Adrenal gland (tissue), 5 donors: ENCODE measurements at regions not wholly inside any gene's neighbourhood (a gene's known extent, or its start where the extent isn't known, plus 50 kb on each side); places are given as distances from the start of the nearest gene placed in this dataset.

ENCODE experiments used
- POLR2A ChIP-seq, 2 donors: fragments of 450-650 bp; IDR thresholded peaks; one replicate each; pipeline ENCODE4 v1.6.1; 2017; ENCODE audit warnings: antibody characterized with exemption in 2 of 2, mild to moderate bottlenecking in 2 of 2, moderate library complexity in 1 of 2
- TF ChIP-seq, protein P1 (sequence below), 6 experiments: fragments of 450-650 bp in 4 of 6; fragments of 200-600 bp in 2 of 6; sonication (generic) in 1 of 6; IDR thresholded peaks; 1 replicate in 5 of 6; 2 replicates in 1 of 6; pipeline versions ENCODE4 v1.5.1 to v1.8.0; 2016 to 2021; ENCODE audit warnings: antibody characterized with exemption in 6 of 6, mild to moderate bottlenecking in 2 of 6, moderate library complexity in 1 of 6
- donor health status: DM: no; HTN: no; CAD: no.

DNA sequence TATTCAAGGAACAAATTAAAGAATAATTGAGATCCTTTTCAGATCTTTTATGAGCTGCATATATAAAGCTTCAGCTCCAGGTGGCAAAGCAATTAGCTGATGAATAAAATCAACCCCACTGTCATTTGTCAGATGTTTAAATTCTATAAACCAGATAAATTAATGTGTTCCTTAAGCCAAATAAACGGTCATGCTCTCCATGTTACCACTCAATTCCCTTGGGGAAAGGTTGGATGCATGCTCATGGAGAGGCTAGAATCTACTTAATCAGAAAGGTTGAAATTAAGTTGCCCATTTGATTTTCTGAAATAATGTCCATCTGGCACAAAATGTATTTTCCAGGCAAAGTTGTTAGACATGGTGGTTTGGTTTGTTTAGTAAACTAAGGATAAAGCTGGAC is 282.5 kb upstream of the SPRED2 start:
- TF ChIP-seq, protein P1, sequence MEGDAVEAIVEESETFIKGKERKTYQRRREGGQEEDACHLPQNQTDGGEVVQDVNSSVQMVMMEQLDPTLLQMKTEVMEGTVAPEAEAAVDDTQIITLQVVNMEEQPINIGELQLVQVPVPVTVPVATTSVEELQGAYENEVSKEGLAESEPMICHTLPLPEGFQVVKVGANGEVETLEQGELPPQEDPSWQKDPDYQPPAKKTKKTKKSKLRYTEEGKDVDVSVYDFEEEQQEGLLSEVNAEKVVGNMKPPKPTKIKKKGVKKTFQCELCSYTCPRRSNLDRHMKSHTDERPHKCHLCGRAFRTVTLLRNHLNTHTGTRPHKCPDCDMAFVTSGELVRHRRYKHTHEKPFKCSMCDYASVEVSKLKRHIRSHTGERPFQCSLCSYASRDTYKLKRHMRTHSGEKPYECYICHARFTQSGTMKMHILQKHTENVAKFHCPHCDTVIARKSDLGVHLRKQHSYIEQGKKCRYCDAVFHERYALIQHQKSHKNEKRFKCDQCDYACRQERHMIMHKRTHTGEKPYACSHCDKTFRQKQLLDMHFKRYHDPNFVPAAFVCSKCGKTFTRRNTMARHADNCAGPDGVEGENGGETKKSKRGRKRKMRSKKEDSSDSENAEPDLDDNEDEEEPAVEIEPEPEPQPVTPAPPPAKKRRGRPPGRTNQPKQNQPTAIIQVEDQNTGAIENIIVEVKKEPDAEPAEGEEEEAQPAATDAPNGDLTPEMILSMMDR (IDR thresholded peaks at IDR 0.05) = no peak
- TF ChIP-seq POLR2A (IDR thresholded peaks at IDR 0.05) = no peak
